ENCODE measurements at regions not wholly inside any gene's neighbourhood (a gene's known extent, or its start where the extent isn't known, plus 50 kb on each side); places are given as distances from the start of the nearest gene placed in this dataset.

DNA sequence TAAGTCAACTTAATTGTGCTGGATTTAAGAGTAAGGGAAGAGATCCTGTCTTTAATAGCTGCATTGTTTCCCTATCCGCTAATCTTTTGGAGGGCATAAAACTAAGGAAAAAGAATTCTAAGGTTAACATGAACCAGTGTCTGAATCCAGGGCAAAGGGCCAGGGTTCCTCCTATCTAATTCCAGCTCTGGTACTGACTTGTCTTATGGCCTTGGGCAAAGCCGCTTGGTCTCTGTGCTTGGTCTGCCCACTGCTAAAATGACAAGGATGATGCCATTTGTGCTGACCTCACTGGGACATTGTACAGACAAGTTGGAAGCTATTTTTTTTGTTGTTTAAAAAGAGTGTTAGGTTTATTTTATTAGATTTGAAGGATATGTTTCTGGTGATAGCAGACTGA is 334.7 kb upstream of the PIK3R1 start:
- TF ChIP-seq, protein P1, sequence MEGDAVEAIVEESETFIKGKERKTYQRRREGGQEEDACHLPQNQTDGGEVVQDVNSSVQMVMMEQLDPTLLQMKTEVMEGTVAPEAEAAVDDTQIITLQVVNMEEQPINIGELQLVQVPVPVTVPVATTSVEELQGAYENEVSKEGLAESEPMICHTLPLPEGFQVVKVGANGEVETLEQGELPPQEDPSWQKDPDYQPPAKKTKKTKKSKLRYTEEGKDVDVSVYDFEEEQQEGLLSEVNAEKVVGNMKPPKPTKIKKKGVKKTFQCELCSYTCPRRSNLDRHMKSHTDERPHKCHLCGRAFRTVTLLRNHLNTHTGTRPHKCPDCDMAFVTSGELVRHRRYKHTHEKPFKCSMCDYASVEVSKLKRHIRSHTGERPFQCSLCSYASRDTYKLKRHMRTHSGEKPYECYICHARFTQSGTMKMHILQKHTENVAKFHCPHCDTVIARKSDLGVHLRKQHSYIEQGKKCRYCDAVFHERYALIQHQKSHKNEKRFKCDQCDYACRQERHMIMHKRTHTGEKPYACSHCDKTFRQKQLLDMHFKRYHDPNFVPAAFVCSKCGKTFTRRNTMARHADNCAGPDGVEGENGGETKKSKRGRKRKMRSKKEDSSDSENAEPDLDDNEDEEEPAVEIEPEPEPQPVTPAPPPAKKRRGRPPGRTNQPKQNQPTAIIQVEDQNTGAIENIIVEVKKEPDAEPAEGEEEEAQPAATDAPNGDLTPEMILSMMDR (IDR thresholded peaks at IDR 0.05; ENCODE audit: insufficient read depth, low read length, poor library complexity, severe bottlenecking): no peak
- TF ChIP-seq EZH2phosphoT487 (conservative IDR thresholded peaks at IDR 0.05; ENCODE audit: low read length): no peak
